ENCODE measurements at regions not wholly inside any gene's neighbourhood (a gene's known extent, or its start where the extent isn't known, plus 50 kb on each side); places are given as distances from the start of the nearest gene placed in this dataset.

GRCh38 chr21:35376406-35377135 lies 327.5 kb upstream of the RUNX1 start:
- no peaks in the 10 kb centered on the region for H3K27me3 ChIP-seq (ENCODE audit: control insufficient read depth in 1 of 2, insufficient read depth in 2 of 2, low read length in 2 of 2)
- H3K4me1 ChIP-seq (ENCODE audit: control insufficient read depth, insufficient read depth, low read length) = no peaks in the 10 kb centered on the region
- H3K36me3 ChIP-seq (ENCODE audit: control insufficient read depth in 2 of 2, insufficient read depth in 2 of 2, low read length in 2 of 2) = no peaks in the 10 kb centered on the region
- H3K9me3 ChIP-seq (ENCODE audit: control insufficient read depth in 2 of 2, low read length in 2 of 2) = no peaks in the 10 kb centered on the region
- no peak overlapping the region for H3K9ac ChIP-seq (ENCODE audit: low read length in 2 of 2)
- H3K4me3 ChIP-seq (ENCODE audit: low read length in 2 of 2) = no peak overlapping the region
- no peak overlapping the region for H3K27ac ChIP-seq (ENCODE audit: low read length)

GRCh38 chr21:35375115-35375514 lies 326.0 kb upstream of the RUNX1 start:
- Histone ChIP-seq H3K9ac (ENCODE audit: low read length in 2 of 2) (no peak overlapping the region), H3K4me3 (ENCODE audit: low read length in 2 of 2) (no peak overlapping the region), H3K4me1 (ENCODE audit: control insufficient read depth, insufficient read depth, low read length) (no peaks in the 10 kb centered on the region), H3K36me3 (ENCODE audit: control insufficient read depth in 2 of 2, insufficient read depth in 2 of 2, low read length in 2 of 2) (no peaks in the 10 kb centered on the region), H3K9me3 (ENCODE audit: control insufficient read depth in 2 of 2, low read length in 2 of 2) (no peaks in the 10 kb centered on the region), H3K27ac (ENCODE audit: low read length) (no peak overlapping the region), H3K27me3 (ENCODE audit: control insufficient read depth in 1 of 2, insufficient read depth in 2 of 2, low read length in 2 of 2) (no peaks in the 10 kb centered on the region)

GRCh38 chr21:35373998-35374397 lies 324.9 kb upstream of the RUNX1 start:
- Histone ChIP-seq H3K9ac (ENCODE audit: low read length in 2 of 2) (no peak overlapping the region), H3K4me1 (ENCODE audit: control insufficient read depth, insufficient read depth, low read length) (no peaks in the 10 kb centered on the region), H3K9me3 (ENCODE audit: control insufficient read depth in 2 of 2, low read length in 2 of 2) (no peaks in the 10 kb centered on the region), H3K36me3 (ENCODE audit: control insufficient read depth in 2 of 2, insufficient read depth in 2 of 2, low read length in 2 of 2) (no peaks in the 10 kb centered on the region), H3K27me3 (ENCODE audit: control insufficient read depth in 1 of 2, insufficient read depth in 2 of 2, low read length in 2 of 2) (no peaks in the 10 kb centered on the region), H3K4me3 (ENCODE audit: low read length in 2 of 2) (no peak overlapping the region), H3K27ac (ENCODE audit: low read length) (no peak overlapping the region)

- no peaks in the 10 kb centered on the region for H3K27me3 ChIP-seq (ENCODE audit: control insufficient read depth in 1 of 2, insufficient read depth in 2 of 2, low read length in 2 of 2)
Measured at GRCh38 chr21:35372201-35372600, 323.1 kb upstream of the RUNX1 start.

GRCh38 chr21:35370671-35371070 lies 321.6 kb upstream of the RUNX1 start:
- H3K27me3 ChIP-seq (ENCODE audit: control insufficient read depth in 1 of 2, insufficient read depth in 2 of 2, low read length in 2 of 2) = no peaks in the 10 kb centered on the region
- H3K4me3 ChIP-seq (ENCODE audit: low read length in 2 of 2) = no peak overlapping the region
- H3K4me1 ChIP-seq (ENCODE audit: control insufficient read depth, insufficient read depth, low read length) = no peaks in the 10 kb centered on the region
- no peaks in the 10 kb centered on the region for H3K9me3 ChIP-seq (ENCODE audit: control insufficient read depth in 2 of 2, low read length in 2 of 2)
- H3K9ac ChIP-seq (ENCODE audit: low read length in 2 of 2) = no peak overlapping the region
- H3K36me3 ChIP-seq (ENCODE audit: control insufficient read depth in 2 of 2, insufficient read depth in 2 of 2, low read length in 2 of 2) = no peaks in the 10 kb centered on the region
- H3K27ac ChIP-seq (ENCODE audit: low read length) = no peak overlapping the region

More at GRCh38 chr21:35372201-35372600, 323.1 kb upstream of the RUNX1 start:
- Histone ChIP-seq H3K4me3 (ENCODE audit: low read length in 2 of 2) (no peak overlapping the region), H3K27ac (ENCODE audit: low read length) (no peak overlapping the region), H3K4me1 (ENCODE audit: control insufficient read depth, insufficient read depth, low read length) (no peaks in the 10 kb centered on the region), H3K9ac (ENCODE audit: low read length in 2 of 2) (no peak overlapping the region), H3K9me3 (ENCODE audit: control insufficient read depth in 2 of 2, low read length in 2 of 2) (no peaks in the 10 kb centered on the region), H3K36me3 (ENCODE audit: control insufficient read depth in 2 of 2, insufficient read depth in 2 of 2, low read length in 2 of 2) (no peaks in the 10 kb centered on the region)

- H3K9ac ChIP-seq (ENCODE audit: low read length in 2 of 2) = no peak overlapping the region
- H3K4me3 ChIP-seq (ENCODE audit: low read length in 2 of 2) = no peak overlapping the region
- no peak overlapping the region for H3K27ac ChIP-seq (ENCODE audit: low read length)
- no peaks in the 10 kb centered on the region for H3K4me1 ChIP-seq (ENCODE audit: control insufficient read depth, insufficient read depth, low read length)
- no peaks in the 10 kb centered on the region for H3K9me3 ChIP-seq (ENCODE audit: control insufficient read depth in 2 of 2, low read length in 2 of 2)
- H3K36me3 ChIP-seq (ENCODE audit: control insufficient read depth in 2 of 2, insufficient read depth in 2 of 2, low read length in 2 of 2) = no peaks in the 10 kb centered on the region
- no peaks in the 10 kb centered on the region for H3K27me3 ChIP-seq (ENCODE audit: control insufficient read depth in 1 of 2, insufficient read depth in 2 of 2, low read length in 2 of 2)
Measured at GRCh38 chr21:35370071-35370470, 321.0 kb upstream of the RUNX1 start.

GRCh38 chr21:35368326-35368725 lies 319.2 kb upstream of the RUNX1 start:
- Histone ChIP-seq H3K36me3 (ENCODE audit: control insufficient read depth in 2 of 2, insufficient read depth in 2 of 2, low read length in 2 of 2) (no peaks in the 10 kb centered on the region), H3K27ac (ENCODE audit: low read length) (no peak overlapping the region), H3K9ac (ENCODE audit: low read length in 2 of 2) (no peak overlapping the region), H3K27me3 (ENCODE audit: control insufficient read depth in 1 of 2, insufficient read depth in 2 of 2, low read length in 2 of 2) (no peaks in the 10 kb centered on the region), H3K4me1 (ENCODE audit: control insufficient read depth, insufficient read depth, low read length) (no peaks in the 10 kb centered on the region), H3K4me3 (ENCODE audit: low read length in 2 of 2) (no peak overlapping the region), H3K9me3 (ENCODE audit: control insufficient read depth in 2 of 2, low read length in 2 of 2) (no peaks in the 10 kb centered on the region)

- Histone ChIP-seq H3K4me1 (ENCODE audit: control insufficient read depth, insufficient read depth, low read length) (no peaks in the 10 kb centered on the region), H3K27ac (ENCODE audit: low read length) (no peak overlapping the region), H3K36me3 (ENCODE audit: control insufficient read depth in 2 of 2, insufficient read depth in 2 of 2, low read length in 2 of 2) (no peaks in the 10 kb centered on the region), H3K4me3 (ENCODE audit: low read length in 2 of 2) (no peak overlapping the region), H3K9ac (ENCODE audit: low read length in 2 of 2) (no peak overlapping the region), H3K27me3 (ENCODE audit: control insufficient read depth in 1 of 2, insufficient read depth in 2 of 2, low read length in 2 of 2) (no peaks in the 10 kb centered on the region), H3K9me3 (ENCODE audit: control insufficient read depth in 2 of 2, low read length in 2 of 2) (no peaks in the 10 kb centered on the region)
Measured at GRCh38 chr21:35367553-35367952, 318.5 kb upstream of the RUNX1 start.

- Histone ChIP-seq H3K36me3 (ENCODE audit: control insufficient read depth in 2 of 2, insufficient read depth in 2 of 2, low read length in 2 of 2) (no peaks in the 10 kb centered on the region), H3K27me3 (ENCODE audit: control insufficient read depth in 1 of 2, insufficient read depth in 2 of 2, low read length in 2 of 2) (no peaks in the 10 kb centered on the region), H3K27ac (ENCODE audit: low read length) (no peak overlapping the region), H3K9ac (ENCODE audit: low read length in 2 of 2) (no peak overlapping the region), H3K4me1 (ENCODE audit: control insufficient read depth, insufficient read depth, low read length) (no peaks in the 10 kb centered on the region), H3K9me3 (ENCODE audit: control insufficient read depth in 2 of 2, low read length in 2 of 2) (no peaks in the 10 kb centered on the region), H3K4me3 (ENCODE audit: low read length in 2 of 2) (no peak overlapping the region)
Measured at GRCh38 chr21:35366394-35367080, 317.4 kb upstream of the RUNX1 start.

- Histone ChIP-seq H3K27me3 (ENCODE audit: control insufficient read depth in 1 of 2, insufficient read depth in 2 of 2, low read length in 2 of 2) (no peaks in the 10 kb centered on the region), H3K9ac (ENCODE audit: low read length in 2 of 2) (no peak overlapping the region), H3K36me3 (ENCODE audit: control insufficient read depth in 2 of 2, insufficient read depth in 2 of 2, low read length in 2 of 2) (no peaks in the 10 kb centered on the region), H3K27ac (ENCODE audit: low read length) (no peak overlapping the region), H3K4me1 (ENCODE audit: control insufficient read depth, insufficient read depth, low read length) (no peaks in the 10 kb centered on the region), H3K9me3 (ENCODE audit: control insufficient read depth in 2 of 2, low read length in 2 of 2) (no peaks in the 10 kb centered on the region), H3K4me3 (ENCODE audit: low read length in 2 of 2) (no peak overlapping the region)
Measured at GRCh38 chr21:35363458-35363857, 314.4 kb upstream of the RUNX1 start.

GRCh38 chr21:35361988-35362387 lies 312.9 kb upstream of the RUNX1 start:
- no peak overlapping the region for H3K9ac ChIP-seq (ENCODE audit: low read length in 2 of 2)
- H3K36me3 ChIP-seq (ENCODE audit: control insufficient read depth in 2 of 2, insufficient read depth in 2 of 2, low read length in 2 of 2) = no peaks in the 10 kb centered on the region
- H3K27me3 ChIP-seq (ENCODE audit: control insufficient read depth in 1 of 2, insufficient read depth in 2 of 2, low read length in 2 of 2) = no peaks in the 10 kb centered on the region
- H3K9me3 ChIP-seq (ENCODE audit: control insufficient read depth in 2 of 2, low read length in 2 of 2) = no peaks in the 10 kb centered on the region
- no peaks in the 10 kb centered on the region for H3K4me1 ChIP-seq (ENCODE audit: control insufficient read depth, insufficient read depth, low read length)
- no peak overlapping the region for H3K4me3 ChIP-seq (ENCODE audit: low read length in 2 of 2)
- H3K27ac ChIP-seq (ENCODE audit: low read length) = no peak overlapping the region
